Mesenchymal stem cell (in vitro differentiated cells and primary cell): ENCODE measurements at regions not wholly inside any gene's neighbourhood (a gene's known extent, or its start where the extent isn't known, plus 50 kb on each side); places are given as distances from the start of the nearest gene placed in this dataset.

Source experiments
- DNase-seq: peaks from one replicate; pipeline ENCODE4 v3.0.0-alpha.2; 2013
- H2AFZ ChIP-seq: one replicate; pipeline ENCODE4 v1.6.1; 2013; ENCODE audit warnings: low read depth, mild to moderate bottlenecking, control low read depth, inconsistent platforms, low read length, moderate library complexity
- H2AK5ac ChIP-seq: 2 replicates; pipeline ENCODE4 v1.6.1; 2013; ENCODE audit warnings: low read length, moderate library complexity, mild to moderate bottlenecking, inconsistent platforms; ENCODE audit not compliant: severe bottlenecking
- H2BK120ac ChIP-seq: one replicate; pipeline ENCODE4 v1.6.1; 2013; ENCODE audit warnings: low read depth, mild to moderate bottlenecking, inconsistent platforms, low read length, moderate library complexity
- H2BK12ac ChIP-seq, 2 experiments: one replicate each; pipeline ENCODE4 v1.6.1; 2013; ENCODE audit warnings: inconsistent platforms in 2 of 2, low read length in 2 of 2, mild to moderate bottlenecking in 2 of 2, moderate library complexity in 2 of 2, control low read depth in 1 of 2
- H2BK15ac ChIP-seq: one replicate; pipeline ENCODE4 v1.6.1; 2013; ENCODE audit warnings: mild to moderate bottlenecking, low read depth, inconsistent platforms; ENCODE audit not compliant: poor library complexity, severe bottlenecking
- H2BK5ac ChIP-seq: 2 replicates; pipeline ENCODE4 v1.6.1; 2013; ENCODE audit warnings: low read depth, mild to moderate bottlenecking, low read length, control low read depth, inconsistent platforms; ENCODE audit not compliant: poor library complexity, severe bottlenecking
- H3K14ac ChIP-seq, 2 experiments: one replicate each; pipeline ENCODE4 v1.6.1; 2013; ENCODE audit warnings: inconsistent platforms in 2 of 2, low read length in 2 of 2, control low read depth in 1 of 2, mild to moderate bottlenecking in 1 of 2, moderate library complexity in 1 of 2
- H3K18ac ChIP-seq, 2 experiments: one replicate each; pipeline ENCODE4 v1.6.1; 2013; ENCODE audit warnings: inconsistent platforms in 2 of 2, low read length in 2 of 2, control low read depth in 1 of 2, low read depth in 1 of 2, mild to moderate bottlenecking in 1 of 2
- H3K23ac ChIP-seq, 2 experiments: one replicate each; pipeline ENCODE4 v1.6.1; 2013; ENCODE audit warnings: inconsistent platforms in 2 of 2, low read length in 2 of 2, mild to moderate bottlenecking in 2 of 2, moderate library complexity in 2 of 2, control low read depth in 1 of 2
- H3K27ac ChIP-seq: 2 replicates; pipeline ENCODE4 v1.5.1; 2013; ENCODE audit warnings: mild to moderate bottlenecking, moderate library complexity, low read length, control low read depth, inconsistent platforms; ENCODE audit not compliant: poor library complexity, severe bottlenecking
- H3K27me3 ChIP-seq, 2 experiments: 2 replicates each; pipeline versions ENCODE4 v1.6.1 to v1.7.0; 2013; ENCODE audit warnings: low read length in 2 of 2, mild to moderate bottlenecking in 2 of 2, moderate library complexity in 2 of 2, control low read depth in 1 of 2, inconsistent platforms in 1 of 2; ENCODE audit not compliant: control insufficient read depth in 1 of 2, insufficient read depth in 1 of 2
- H3K36me3 ChIP-seq, 2 experiments: 2 replicates each; pipeline versions ENCODE4 v1.6.1 to v1.7.0; 2013; ENCODE audit warnings: low read length in 2 of 2, control low read depth in 1 of 2, inconsistent platforms in 1 of 2, low read depth in 1 of 2, mild to moderate bottlenecking in 1 of 2; ENCODE audit not compliant: insufficient read depth in 2 of 2, control insufficient read depth in 1 of 2
- H3K4ac ChIP-seq, 2 experiments: one replicate each; pipeline ENCODE4 v1.6.1; 2013; ENCODE audit warnings: inconsistent platforms in 2 of 2, low read length in 2 of 2, mild to moderate bottlenecking in 2 of 2, moderate library complexity in 2 of 2, control low read depth in 1 of 2, low read depth in 1 of 2
- H3K4me1 ChIP-seq: 2 replicates; pipeline ENCODE4 v1.6.1; 2013; ENCODE audit warnings: low read depth, low read length, control low read depth; ENCODE audit not compliant: control insufficient read depth, insufficient read depth
- H3K4me2 ChIP-seq: 2 replicates; pipeline ENCODE4 v1.6.1; 2013; ENCODE audit warnings: low read length, mild to moderate bottlenecking, inconsistent platforms; ENCODE audit not compliant: poor library complexity, severe bottlenecking
- H3K4me3 ChIP-seq, 2 experiments: 2 replicates each; pipeline versions ENCODE4 v1.5.1 to v1.7.0; 2013; ENCODE audit warnings: low read length in 2 of 2, mild to moderate bottlenecking in 2 of 2, control low read depth in 1 of 2, low read depth in 1 of 2; ENCODE audit not compliant: insufficient read depth in 1 of 2
- H3K79me1 ChIP-seq: replicated peaks from 2 replicates; pipeline ENCODE4 v1.6.1; 2013; ENCODE audit warnings: mild to moderate bottlenecking, control low read depth, low read length, inconsistent platforms; ENCODE audit not compliant: poor library complexity, severe bottlenecking
- H3K9ac ChIP-seq: 2 replicates; pipeline ENCODE4 v1.7.0; 2013; ENCODE audit warnings: mild to moderate bottlenecking, low read length, moderate library complexity
- H3K9me3 ChIP-seq: 2 replicates; pipeline ENCODE4 v1.7.0; 2013; ENCODE audit warnings: mild to moderate bottlenecking, low read length; ENCODE audit not compliant: control insufficient read depth
- H4K8ac ChIP-seq: one replicate; pipeline ENCODE4 v1.6.1; 2013; ENCODE audit warnings: inconsistent platforms, mild to moderate bottlenecking, low read length, moderate library complexity
- H4K91ac ChIP-seq: one replicate; pipeline ENCODE4 v1.6.1; 2013; ENCODE audit warnings: mild to moderate bottlenecking, low read length, inconsistent platforms
- WGBS: methylation state at CpG from one replicate; pipeline ENCODE4 v1.1.7; 2013; ENCODE audit warnings: mixed read lengths; 5-methylcytosine and 5-hydroxymethylcytosine counted together

GRCh38 chr5:111859533-111860270, 102.7 kb upstream of the NREP start:
- H3K23ac ChIP-seq = no peak overlapping the region
- no peak overlapping the region for H3K14ac ChIP-seq
- no peaks in the 10 kb centered on the region for H3K4me1 ChIP-seq
- no peak overlapping the region for H2BK12ac ChIP-seq
- H2BK5ac ChIP-seq = no peak overlapping the region
- H3K79me1 ChIP-seq = no peaks in the 10 kb centered on the region
- no peak overlapping the region for H3K18ac ChIP-seq
- H3K36me3 ChIP-seq = no peaks in the 10 kb centered on the region
- no peak overlapping the region for H4K8ac ChIP-seq
- no peak overlapping the region for H2BK15ac ChIP-seq
- no peak overlapping the region for H2AK5ac ChIP-seq
- peak; percentile 82 for DNase-seq
- H4K91ac ChIP-seq = no peak overlapping the region
- no peaks in the 10 kb centered on the region for H3K27me3 ChIP-seq
- no peak overlapping the region for H3K4me2 ChIP-seq
- 78% methylated on average over 4 of the region's 4 CpGs for WGBS
- no peak overlapping the region for H2AFZ ChIP-seq
- H2BK120ac ChIP-seq = no peak overlapping the region
- H3K9me3 ChIP-seq = no peaks in the 10 kb centered on the region
- H3K27ac ChIP-seq = no peak overlapping the region
- no peak overlapping the region for H3K9ac ChIP-seq
- no peak overlapping the region for H3K4me3 ChIP-seq
- H3K4ac ChIP-seq = no peak overlapping the region

DNA sequence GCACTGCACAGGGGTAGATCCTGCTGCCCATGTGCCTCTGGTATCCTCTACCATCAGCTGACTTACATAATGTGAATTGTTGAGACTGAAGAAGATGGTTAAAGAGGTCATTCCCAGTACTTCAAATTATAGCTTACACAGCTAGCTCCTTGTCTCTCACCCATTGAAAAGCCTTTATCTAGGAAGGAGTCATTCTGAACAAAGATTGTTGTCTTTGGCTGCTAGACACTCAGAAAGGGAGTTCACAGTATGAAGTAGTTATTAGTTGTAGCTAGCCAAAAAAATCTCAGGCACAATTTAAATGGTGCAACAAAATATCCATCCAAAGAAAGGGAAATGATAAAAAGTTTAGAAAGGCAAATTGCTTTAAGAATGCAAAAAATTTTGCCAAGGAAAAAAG, 102.0 kb upstream of the NREP start:
- no peak overlapping the region for H2BK5ac ChIP-seq
- DNase-seq = no peak
- H3K9ac ChIP-seq = no peak overlapping the region
- H3K4ac ChIP-seq = no peak overlapping the region
- H3K23ac ChIP-seq = no peak overlapping the region
- H2AFZ ChIP-seq = no peak overlapping the region
- no peak overlapping the region for H3K14ac ChIP-seq
- no peak overlapping the region for H2AK5ac ChIP-seq
- peaks cover 2% of the 10 kb centered on the region for H3K4me1 ChIP-seq
- H3K27ac ChIP-seq = no peak overlapping the region
- H3K36me3 ChIP-seq = no peaks in the 10 kb centered on the region
- no peak overlapping the region for H2BK15ac ChIP-seq
- no peak overlapping the region for H2BK120ac ChIP-seq
- H3K18ac ChIP-seq = no peak overlapping the region
- no peak overlapping the region for H2BK12ac ChIP-seq
- no peaks in the 10 kb centered on the region for H3K79me1 ChIP-seq
- H4K8ac ChIP-seq = no peak overlapping the region
- H4K91ac ChIP-seq = no peak overlapping the region
- H3K4me2 ChIP-seq = no peak overlapping the region
- H3K27me3 ChIP-seq = no peaks in the 10 kb centered on the region
- no peaks in the 10 kb centered on the region for H3K9me3 ChIP-seq
- H3K4me3 ChIP-seq = no peak overlapping the region

DNA sequence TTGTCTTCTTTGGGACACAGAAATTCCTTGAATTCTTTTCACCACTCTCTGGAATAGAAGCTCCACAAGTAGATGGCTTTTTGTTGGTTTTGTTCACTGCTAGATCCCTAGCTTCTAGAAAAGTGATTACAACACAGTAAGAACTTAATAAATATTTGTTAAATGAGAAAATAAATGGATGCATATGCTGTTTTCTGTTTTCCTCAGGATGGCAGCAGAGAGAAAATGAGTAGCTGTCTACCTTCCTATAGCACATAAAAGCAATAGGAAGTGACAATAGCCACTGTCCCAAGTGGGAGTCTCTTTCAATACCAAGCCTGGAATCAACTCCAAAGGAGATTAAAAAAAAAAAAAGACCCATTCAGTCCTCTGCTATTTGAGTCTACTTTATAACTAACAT, 100.6 kb upstream of the NREP start:
- Histone ChIP-seq H3K9me3 (no peaks in the 10 kb centered on the region), H3K4me1 (peaks cover 2% of the 10 kb centered on the region), H3K18ac (no peak overlapping the region), H3K4ac (no peak overlapping the region), H3K27ac (no peak overlapping the region), H2BK5ac (no peak overlapping the region), H3K27me3 (no peaks in the 10 kb centered on the region), H2BK12ac (no peak overlapping the region), H3K4me3 (no peak overlapping the region), H3K9ac (no peak overlapping the region), H3K4me2 (no peak overlapping the region), H2AFZ (no peak overlapping the region), H2BK15ac (no peak overlapping the region), H2AK5ac (no peak overlapping the region), H3K23ac (no peak overlapping the region), H2BK120ac (no peak overlapping the region), H4K91ac (no peak overlapping the region), H3K79me1 (no peaks in the 10 kb centered on the region), H3K36me3 (no peaks in the 10 kb centered on the region), H4K8ac (no peak overlapping the region), H3K14ac (no peak overlapping the region)
- peak; percentile 25 for DNase-seq

GRCh38 chr5:111856876-111857466, 100.0 kb upstream of the NREP start:
- peaks cover 2% of the 10 kb centered on the region for H3K4me1 ChIP-seq
- H2BK5ac ChIP-seq = no peak overlapping the region
- peak overlapping the region in 1 of 2 experiments; percentile 73 for H3K18ac ChIP-seq
- H3K4me3 ChIP-seq = no peak overlapping the region
- H3K4me2 ChIP-seq = no peak overlapping the region
- no peak overlapping the region for H2BK15ac ChIP-seq
- H3K9me3 ChIP-seq = no peaks in the 10 kb centered on the region
- H3K4ac ChIP-seq = no peak overlapping the region
- no peak overlapping the region for H2BK12ac ChIP-seq
- H4K8ac ChIP-seq = peak overlapping the region; percentile 12
- H3K27ac ChIP-seq = no peak overlapping the region
- no peak overlapping the region for H2AK5ac ChIP-seq
- H2AFZ ChIP-seq = no peak overlapping the region
- no peaks in the 10 kb centered on the region for H3K27me3 ChIP-seq
- 83% methylated on average over 4 of the region's 5 CpGs for WGBS
- no peak overlapping the region for H2BK120ac ChIP-seq
- H3K14ac ChIP-seq = no peak overlapping the region
- no peak for DNase-seq
- H4K91ac ChIP-seq = no peak overlapping the region
- no peak overlapping the region for H3K23ac ChIP-seq
- H3K9ac ChIP-seq = no peak overlapping the region
- H3K36me3 ChIP-seq = no peaks in the 10 kb centered on the region
- H3K79me1 ChIP-seq = no peaks in the 10 kb centered on the region
